NCI-H187 treated with DMSO at 0.1 percent for 48 hours (cell line): ENCODE measurements at regions not wholly inside any gene's neighbourhood (a gene's known extent, or its start where the extent isn't known, plus 50 kb on each side); places are given as distances from the start of the nearest gene placed in this dataset.
"Not testable (repeated sequence)": the region's sequence is repeated elsewhere in the genome, so short reads cannot be mapped to it uniquely, and the experiment has no call there.

Experiments used
- DNase-seq: peaks from one replicate; lab custom pipeline; 2025; lab: John Stamatoyannopoulos, UW

DNA sequence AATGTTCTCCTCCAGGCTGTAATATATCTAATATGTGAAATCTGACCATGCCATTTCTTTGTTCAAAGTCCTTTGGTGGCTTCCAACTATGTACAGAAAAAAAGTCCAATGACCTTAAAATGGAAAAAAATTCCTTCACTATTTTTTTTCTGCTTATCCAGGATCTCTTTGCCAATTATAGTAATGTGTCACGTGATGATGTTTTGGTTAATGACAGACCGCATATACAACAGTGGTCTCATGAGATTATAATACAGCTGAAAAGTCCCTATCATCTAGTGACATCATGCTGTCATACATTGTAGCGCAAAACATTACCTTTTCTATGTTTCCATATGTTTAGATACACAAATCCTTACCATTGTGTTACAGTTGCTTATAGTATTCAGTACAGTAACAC is 477.6 kb downstream of the TMEM232 start:
- DNase-seq = no peak

DNA sequence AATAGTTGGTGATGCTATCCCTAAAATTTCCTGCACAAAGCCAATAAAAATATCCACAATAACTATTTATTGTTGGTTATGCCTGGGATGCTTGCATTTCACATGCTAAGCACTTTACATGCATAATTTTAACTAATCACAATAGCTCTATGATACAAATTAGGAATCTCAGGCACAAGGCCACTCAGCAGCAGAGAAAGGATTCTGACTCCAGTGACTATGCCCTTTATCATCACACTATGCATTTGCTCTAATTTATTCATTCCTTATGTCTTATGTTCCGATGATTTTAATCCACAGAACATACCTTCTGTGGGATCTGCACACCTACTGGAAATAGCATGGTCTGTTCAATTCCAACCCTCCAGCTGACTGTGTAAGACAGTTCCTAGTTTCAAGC is 476.1 kb downstream of the TMEM232 start:
- no peak for DNase-seq

DNA sequence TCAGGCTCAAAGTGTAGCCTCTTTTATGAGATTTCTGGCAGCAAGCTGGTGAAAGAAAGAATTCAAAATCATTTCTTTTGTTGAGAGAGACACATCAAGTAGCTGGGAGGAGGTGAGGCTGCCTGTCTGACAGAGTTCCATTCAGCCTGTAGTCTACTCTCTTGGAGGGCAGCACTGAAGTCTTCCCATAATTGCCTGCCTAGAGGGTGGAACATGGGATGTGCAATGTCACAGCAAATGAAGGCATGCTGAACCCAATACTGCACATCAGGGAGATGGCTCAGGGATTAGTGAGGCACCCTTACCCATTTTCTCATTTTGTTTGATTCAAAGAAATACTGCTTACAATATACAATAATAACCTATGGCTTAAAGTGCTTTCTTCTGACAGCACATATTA is 475.7 kb downstream of the TMEM232 start:
- no peak for DNase-seq

DNA sequence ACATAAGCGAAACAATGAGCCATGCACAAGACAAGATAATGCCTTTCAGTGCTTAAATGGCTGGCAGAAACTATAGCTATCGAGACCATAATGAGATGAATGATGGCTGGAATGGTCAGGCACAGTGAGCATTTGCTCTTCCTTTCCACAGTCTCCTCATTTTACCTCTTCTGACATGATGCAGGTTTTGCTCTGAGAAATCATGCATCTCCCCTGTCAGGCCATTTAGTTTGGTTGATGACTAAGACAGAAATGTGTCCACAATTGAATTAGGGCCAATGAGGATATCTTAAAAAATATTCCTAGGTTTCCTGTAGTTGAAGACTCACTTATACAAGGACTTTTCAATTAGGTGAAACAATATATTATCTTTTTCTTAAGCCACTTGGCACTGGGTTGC is 475.1 kb downstream of the TMEM232 start:
- DNase-seq = no peak

DNA sequence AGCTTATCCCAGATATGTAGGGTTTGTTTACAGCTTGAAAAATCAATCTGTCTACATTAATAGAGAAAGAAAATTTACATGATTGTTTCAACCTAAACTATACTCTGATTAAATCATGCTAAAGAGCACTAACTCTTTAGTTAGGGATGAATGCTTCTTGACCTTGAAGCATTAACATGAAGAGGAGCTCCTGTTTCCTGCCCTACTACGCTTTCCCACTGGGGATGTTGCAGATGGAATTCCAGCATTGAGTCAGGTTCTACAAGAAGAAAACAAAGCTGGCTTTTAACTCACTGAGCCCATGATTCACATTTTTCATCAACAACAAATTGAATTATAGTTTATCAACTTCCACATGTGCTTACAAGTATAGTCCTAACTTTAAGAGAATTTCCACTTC is 471.3 kb downstream of the TMEM232 start:
- no peak for DNase-seq

DNA sequence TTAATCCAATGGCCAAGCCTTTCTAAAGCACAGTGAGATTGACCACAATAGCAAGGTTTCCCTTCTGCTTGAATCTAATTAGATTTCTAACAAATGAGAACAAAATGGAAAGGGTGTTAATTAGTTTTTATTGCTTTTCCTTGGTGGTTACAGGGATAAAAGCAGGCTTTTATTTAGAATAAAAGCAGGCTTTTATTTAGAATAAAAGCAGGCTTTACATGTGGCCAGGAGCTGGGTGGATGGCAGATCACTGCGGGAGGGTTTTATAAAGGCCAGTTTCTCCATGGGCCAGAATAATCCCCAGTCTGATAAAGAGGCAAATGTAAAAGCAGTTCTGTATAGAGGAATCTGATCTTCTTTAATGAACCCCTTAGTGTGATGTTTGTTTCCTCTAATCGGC is 470.2 kb downstream of the TMEM232 start:
- DNase-seq = no peak

GRCh38 chr5:110257971-110258370 is 468.5 kb downstream of the TMEM232 start:
- DNase-seq = no peak

- DNase-seq = no peak
Measured at GRCh38 chr5:110258460-110259216, 467.8 kb downstream of the TMEM232 start.

DNA sequence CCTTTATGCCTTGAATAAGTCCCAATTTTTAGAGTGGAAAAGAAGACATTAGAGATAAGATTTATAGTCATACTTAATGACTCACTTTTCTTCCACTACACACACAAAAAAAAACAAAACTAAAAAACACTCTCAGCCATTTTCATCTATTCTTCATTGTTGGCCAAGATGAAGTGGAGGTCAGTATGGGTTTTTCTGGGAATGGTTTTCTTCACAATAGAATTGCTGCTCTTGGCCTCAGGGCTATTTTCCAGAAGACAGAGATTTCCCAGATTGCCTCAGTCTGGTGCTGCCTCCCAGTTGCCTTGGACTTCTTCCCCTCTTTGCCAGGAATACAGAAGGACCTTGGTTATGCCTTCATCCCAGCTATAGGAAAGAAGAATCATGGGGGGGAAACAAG is 463.7 kb downstream of the TMEM232 start:
- DNase-seq = no peak

- DNase-seq = no peak
Measured at GRCh38 chr5:110264661-110265060, 461.8 kb downstream of the TMEM232 start.

- no peak for DNase-seq
Measured at GRCh38 chr5:110265162-110265561, 461.3 kb downstream of the TMEM232 start.

DNA sequence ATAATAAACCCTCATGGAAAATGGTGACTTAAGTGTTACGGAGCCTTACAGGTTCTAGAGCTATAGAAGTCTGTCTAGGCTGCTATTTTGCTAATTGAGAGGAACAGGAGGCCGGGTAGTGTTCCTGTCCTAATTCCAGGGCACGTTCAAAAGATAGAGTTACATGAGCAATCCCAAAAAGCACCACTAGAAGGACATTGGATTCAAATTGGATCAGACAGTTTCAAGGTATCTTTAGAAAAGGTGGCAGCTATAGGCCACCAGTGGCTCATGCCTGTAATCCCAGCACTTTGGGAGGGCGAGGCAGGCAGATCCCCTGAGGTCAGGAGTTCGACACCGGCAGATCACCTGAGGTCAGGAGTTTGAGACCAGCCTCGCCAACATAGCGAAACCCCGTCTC is 458.8 kb downstream of the TMEM232 start:
- DNase-seq = no peak

DNA sequence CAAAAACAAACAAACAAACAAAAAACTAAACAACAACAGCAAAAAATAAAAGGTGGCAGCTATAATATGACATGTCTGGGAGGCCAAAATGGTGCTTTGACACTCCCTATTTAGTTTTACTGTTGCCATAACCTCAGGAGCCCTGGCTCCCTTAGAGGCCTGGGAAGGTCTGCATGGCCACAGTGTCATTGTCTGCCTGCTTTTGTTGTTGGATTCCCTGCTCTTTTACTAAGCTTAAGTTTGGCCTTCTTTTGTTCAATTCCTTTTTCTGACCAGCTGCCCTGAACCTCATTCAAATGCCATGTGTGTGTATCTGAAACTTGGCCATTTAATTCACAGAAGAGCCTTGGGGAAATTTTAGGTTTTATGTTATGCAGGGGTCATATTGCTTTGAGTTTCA is 458.2 kb downstream of the TMEM232 start:
- no peak for DNase-seq

GRCh38 chr5:110268985-110269384 is 457.5 kb downstream of the TMEM232 start:
- DNase-seq = no peak

GRCh38 chr5:110269478-110270142 is 456.9 kb downstream of the TMEM232 start:
- DNase-seq = no peak

DNA sequence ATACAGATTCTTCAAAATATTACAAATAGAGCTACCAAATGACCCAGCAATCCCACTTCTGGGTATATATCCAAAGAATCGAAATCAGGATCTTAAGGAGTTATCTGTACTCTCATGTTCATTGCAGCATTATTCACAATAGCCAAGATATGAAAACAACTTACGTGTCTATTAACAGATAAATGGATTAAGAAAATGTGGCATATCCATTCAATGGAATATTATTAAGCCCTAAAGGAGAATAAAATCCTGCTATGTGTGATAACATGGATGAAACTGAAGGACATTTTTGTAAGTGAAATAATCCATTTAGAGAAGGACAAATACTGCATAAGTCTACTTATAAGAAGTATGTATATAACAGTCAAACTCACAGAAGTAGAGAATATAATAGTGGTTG is 450.6 kb downstream of the TMEM232 start:
- no peak for DNase-seq

- not testable (repeated sequence) for DNase-seq
Measured at GRCh38 chr5:110278449-110278848, 448.0 kb downstream of the TMEM232 start.

- DNase-seq = not testable (repeated sequence)
Measured at GRCh38 chr5:110284121-110284520, 442.4 kb downstream of the TMEM232 start.

DNA sequence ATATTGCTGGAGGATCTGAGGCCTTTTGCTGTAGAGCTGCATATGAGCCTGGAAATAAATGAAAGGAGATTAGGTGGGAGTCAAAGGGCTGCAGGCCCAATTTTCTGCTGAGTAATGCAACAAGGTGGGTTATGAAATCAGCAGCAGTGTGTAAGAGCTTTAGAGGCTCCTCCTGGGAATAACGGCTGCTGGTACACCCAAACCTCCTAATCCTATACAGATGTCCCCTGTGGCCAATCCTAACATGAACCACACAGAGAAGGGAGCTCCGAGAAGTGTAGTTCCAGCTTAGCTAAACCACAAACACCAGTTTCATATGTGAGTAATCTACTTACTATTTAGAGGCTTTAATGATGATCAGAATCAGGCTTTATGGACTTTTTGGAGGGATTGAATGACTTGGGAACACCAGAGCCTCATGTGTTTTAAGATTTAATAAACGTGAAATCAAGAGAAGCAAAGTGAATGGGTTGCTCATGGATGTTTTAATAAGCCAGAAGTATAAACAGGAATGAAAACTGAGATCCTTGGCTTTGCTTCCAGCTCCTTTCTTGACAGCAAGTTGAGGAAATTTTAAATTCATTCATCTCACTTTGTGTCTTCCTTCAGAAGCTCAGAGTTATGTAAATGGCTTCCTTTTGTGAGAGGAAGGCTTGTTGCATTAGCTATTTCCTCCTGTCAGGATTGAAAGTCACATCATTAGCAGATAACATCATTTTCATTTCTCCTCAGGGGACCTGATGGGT is 437.5 kb downstream of the TMEM232 start:
- DNase-seq = no peak

- DNase-seq = no peak
Measured at GRCh38 chr5:110289512-110289810, 437.0 kb downstream of the TMEM232 start.

GRCh38 chr5:110290542-110290941 is 435.9 kb downstream of the TMEM232 start:
- DNase-seq = no peak

DNA sequence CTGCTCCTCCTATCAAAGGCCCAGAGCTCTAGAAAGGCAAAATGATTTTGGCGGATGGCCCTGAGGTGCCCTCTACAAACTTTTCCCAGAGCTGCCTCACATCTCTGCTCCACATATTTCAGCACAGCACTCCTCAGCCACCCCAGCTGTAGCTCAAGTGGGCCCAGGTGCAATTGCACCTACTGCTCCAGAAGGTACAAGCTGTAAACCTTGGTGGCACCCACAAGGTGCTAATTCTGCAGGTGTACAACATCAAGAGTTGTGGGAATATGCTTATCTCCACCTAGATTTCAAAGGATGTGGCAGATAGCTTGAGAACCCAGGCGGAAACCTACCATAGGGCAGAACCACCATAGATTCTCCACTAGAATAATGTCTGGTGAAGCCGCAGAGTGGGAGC is 432.2 kb downstream of the TMEM232 start:
- DNase-seq = no peak

- no peak for DNase-seq
Measured at GRCh38 chr5:110297152-110297670, 429.3 kb downstream of the TMEM232 start.
